HL-60 (cell line): ENCODE measurements at regions not wholly inside any gene's neighbourhood (a gene's known extent, or its start where the extent isn't known, plus 50 kb on each side); places are given as distances from the start of the nearest gene placed in this dataset.

Experiments
- DNase-seq, 2 experiments: peaks; one replicate each; pipeline ENCODE4 v3.0.0-alpha.2; 2010 to 2020; ENCODE audit warnings: low read depth in 1 of 2, low spot score in 1 of 2
- H3K27ac ChIP-seq: fragments of 250-450 bp; sonication (Bioruptor Pico); replicated peaks from 2 replicates; pipeline ENCODE4 v1.5.1; 2020; ENCODE audit warnings: mild to moderate bottlenecking, moderate library complexity
- H3K27me3 ChIP-seq: fragments of 250-450 bp; sonication (Bioruptor Pico); 2 replicates; pipeline ENCODE4 v1.5.1; 2021; ENCODE audit warnings: mild to moderate bottlenecking, moderate library complexity; ENCODE audit not compliant: insufficient read depth, poor library complexity, severe bottlenecking
- H3K4me3 ChIP-seq: replicated peaks from 2 replicates; pipeline ENCODE4 v1.5.1; 2011; ENCODE audit warnings: mild to moderate bottlenecking, control low read depth, low read length; ENCODE audit not compliant: insufficient read depth
- CTCF ChIP-seq: IDR thresholded peaks from one replicate; pipeline ENCODE4 v1.5.1; 2011; ENCODE audit warnings: low read length, control low read depth, inconsistent platforms; ENCODE audit not compliant: insufficient read depth
- GABPA ChIP-seq: IDR thresholded peaks from 2 replicates; pipeline ENCODE4 v1.6.1; 2012; ENCODE audit warnings: low read depth
- POLR2AphosphoS5 ChIP-seq: IDR thresholded peaks from 2 replicates; pipeline ENCODE4 v1.6.1; 2012; ENCODE audit warnings: low read depth
- REST ChIP-seq: IDR thresholded peaks from 2 replicates; pipeline ENCODE4 v1.6.1; 2012; ENCODE audit warnings: low read depth; ENCODE audit not compliant: insufficient replicate concordance
- SPI1 ChIP-seq: IDR thresholded peaks from 2 replicates; pipeline ENCODE4 v1.6.1; 2012; ENCODE audit warnings: low read depth, mild to moderate bottlenecking, borderline replicate concordance

GRCh38 chr3:163476179-163476578 is 1602.1 kb downstream of the SI start:
- DNase-seq: no peak
- H3K27me3 ChIP-seq: no peaks in the 10 kb centered on the region
- no peak for TF ChIP-seq GABPA
- TF ChIP-seq REST: no peak
- no peak for TF ChIP-seq CTCF
- no peak for TF ChIP-seq SPI1
- no peak for TF ChIP-seq POLR2AphosphoS5
- no peak overlapping the region for H3K27ac ChIP-seq
- H3K4me3 ChIP-seq: no peak overlapping the region

- Histone ChIP-seq H3K4me3 (no peak overlapping the region), H3K27ac (no peak overlapping the region), H3K27me3 (no peaks in the 10 kb centered on the region)
- no peak for DNase-seq
- TF ChIP-seq REST (no peak), SPI1 (no peak), CTCF (no peak), POLR2AphosphoS5 (no peak), GABPA (no peak)
These were observed 1603.5 kb downstream of the SI start for GRCh38 chr3:163474766-163475165.

GRCh38 chr3:163468531-163469335 is 1609.6 kb downstream of the SI start:
- H3K4me3 ChIP-seq: no peak overlapping the region
- H3K27me3 ChIP-seq: no peaks in the 10 kb centered on the region
- no peak overlapping the region for H3K27ac ChIP-seq
- no peak for DNase-seq
- no peak for TF ChIP-seq CTCF
- no peak for TF ChIP-seq SPI1
- no peak for TF ChIP-seq POLR2AphosphoS5
